ENCODE measurements at regions not wholly inside any gene's neighbourhood (a gene's known extent, or its start where the extent isn't known, plus 50 kb on each side); places are given as distances from the start of the nearest gene placed in this dataset.
"Not testable (repeated sequence)": the region's sequence is repeated elsewhere in the genome, so short reads cannot be mapped to it uniquely, and the experiment has no call there.

GRCh38 chr12:54106803-54107579 is 53.4 kb downstream of the HOXC4 start:
- TF ChIP-seq POLR2A (IDR thresholded peaks at IDR 0.05; ENCODE audit: low read length); RAD21 (conservative IDR thresholded peaks at IDR 0.05 in 1 of 2, IDR thresholded peaks at IDR 0.05 in 1 of 2): not testable (repeated sequence)
